Cardiac fibroblast (primary cell): ENCODE measurements at regions not wholly inside any gene's neighbourhood (a gene's known extent, or its start where the extent isn't known, plus 50 kb on each side); places are given as distances from the start of the nearest gene placed in this dataset.

Source experiments
- DNase-seq, 2 donors: peaks; one replicate each; pipeline versions ENCODE4 v3.0.0 to v3.0.0-alpha.2; 2010; ENCODE audit warnings: low read depth in 2 of 2
- H3K4me3 ChIP-seq, 2 donors: replicated peaks in 1 of 2; 1 replicate in 1 of 2; 2 replicates in 1 of 2; pipeline ENCODE4 v1.5.1; 2011; ENCODE audit warnings: low read depth in 2 of 2, low read length in 2 of 2, mild to moderate bottlenecking in 2 of 2, moderate library complexity in 1 of 2
- TF ChIP-seq, protein P1 (sequence below): IDR thresholded peaks from one replicate; pipeline ENCODE4 v1.5.1; 2011; ENCODE audit warnings: low read depth, mild to moderate bottlenecking, low read length, inconsistent platforms

DNA sequence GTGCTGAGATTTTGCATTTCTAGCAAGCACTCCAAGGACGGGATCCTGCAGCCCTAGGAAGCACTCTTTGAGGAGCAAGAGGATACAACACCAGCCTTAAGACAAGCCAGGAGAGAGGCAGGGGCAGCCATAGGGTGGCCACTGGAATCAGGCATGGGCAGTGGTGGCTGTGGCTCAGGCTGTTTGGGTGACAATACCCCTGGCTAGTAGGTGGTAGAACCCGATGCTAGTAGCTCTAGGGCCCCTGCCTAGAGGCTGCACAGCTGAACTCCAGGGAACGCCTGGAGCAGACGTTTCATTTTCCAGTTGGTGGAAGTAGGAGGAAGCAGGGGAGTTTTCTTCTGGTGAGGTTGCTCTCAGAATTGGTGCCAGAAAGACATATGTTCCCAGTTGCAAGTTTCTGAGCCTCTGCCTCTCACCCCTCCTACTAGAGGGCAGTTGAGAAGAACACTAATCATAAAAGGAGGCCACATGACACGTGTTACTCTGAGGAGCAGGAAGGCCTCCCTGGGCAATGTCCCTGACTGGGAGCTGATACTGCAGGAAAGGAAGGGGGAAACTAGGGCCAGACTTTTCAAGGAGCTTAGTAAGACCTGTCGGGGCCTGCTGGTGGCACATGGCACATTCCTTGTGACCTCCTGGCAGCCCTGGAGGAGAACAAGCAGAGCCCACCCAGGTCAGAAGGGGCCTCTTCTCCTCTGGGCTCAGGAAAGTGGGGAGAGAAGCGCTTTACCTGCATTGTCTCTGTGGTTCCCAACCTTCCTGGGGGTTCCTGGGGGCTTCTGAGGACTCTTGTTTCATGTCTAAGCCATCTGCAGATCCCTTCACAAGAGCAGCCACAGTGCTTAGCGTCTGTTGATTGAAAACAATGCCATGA lies 56.6 kb upstream of the DRD2 start:
- TF ChIP-seq, protein P1, sequence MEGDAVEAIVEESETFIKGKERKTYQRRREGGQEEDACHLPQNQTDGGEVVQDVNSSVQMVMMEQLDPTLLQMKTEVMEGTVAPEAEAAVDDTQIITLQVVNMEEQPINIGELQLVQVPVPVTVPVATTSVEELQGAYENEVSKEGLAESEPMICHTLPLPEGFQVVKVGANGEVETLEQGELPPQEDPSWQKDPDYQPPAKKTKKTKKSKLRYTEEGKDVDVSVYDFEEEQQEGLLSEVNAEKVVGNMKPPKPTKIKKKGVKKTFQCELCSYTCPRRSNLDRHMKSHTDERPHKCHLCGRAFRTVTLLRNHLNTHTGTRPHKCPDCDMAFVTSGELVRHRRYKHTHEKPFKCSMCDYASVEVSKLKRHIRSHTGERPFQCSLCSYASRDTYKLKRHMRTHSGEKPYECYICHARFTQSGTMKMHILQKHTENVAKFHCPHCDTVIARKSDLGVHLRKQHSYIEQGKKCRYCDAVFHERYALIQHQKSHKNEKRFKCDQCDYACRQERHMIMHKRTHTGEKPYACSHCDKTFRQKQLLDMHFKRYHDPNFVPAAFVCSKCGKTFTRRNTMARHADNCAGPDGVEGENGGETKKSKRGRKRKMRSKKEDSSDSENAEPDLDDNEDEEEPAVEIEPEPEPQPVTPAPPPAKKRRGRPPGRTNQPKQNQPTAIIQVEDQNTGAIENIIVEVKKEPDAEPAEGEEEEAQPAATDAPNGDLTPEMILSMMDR: no peak
- peak; percentile 10 to 56 for DNase-seq
- H3K4me3 ChIP-seq: no peak overlapping the region

DNA sequence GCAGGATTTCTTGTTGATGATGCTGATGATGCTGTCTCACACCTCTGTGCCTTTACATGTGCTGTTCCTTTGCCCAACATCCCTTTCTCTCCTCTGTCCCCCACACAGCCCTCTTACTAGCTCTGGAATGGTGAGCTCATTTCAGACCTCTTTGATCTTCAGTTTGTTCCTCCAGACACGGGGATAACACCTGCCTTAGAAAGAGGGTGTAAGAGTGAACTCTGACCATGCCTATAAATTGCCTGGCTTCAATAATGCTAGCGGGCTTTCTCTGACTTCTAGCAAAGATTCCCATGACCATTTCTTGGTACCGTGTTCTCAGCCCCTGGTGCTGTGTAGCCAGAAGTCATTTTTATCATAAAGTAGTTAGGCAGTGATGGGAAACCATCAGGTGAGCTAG lies 55.9 kb upstream of the DRD2 start:
- DNase-seq: no peak
- H3K4me3 ChIP-seq: no peak overlapping the region
- TF ChIP-seq, protein P1: no peak

GRCh38 chr11:113529606-113530005 lies 54.4 kb upstream of the DRD2 start:
- H3K4me3 ChIP-seq: no peak overlapping the region
- DNase-seq: no peak
- TF ChIP-seq, protein P1: no peak

DNA sequence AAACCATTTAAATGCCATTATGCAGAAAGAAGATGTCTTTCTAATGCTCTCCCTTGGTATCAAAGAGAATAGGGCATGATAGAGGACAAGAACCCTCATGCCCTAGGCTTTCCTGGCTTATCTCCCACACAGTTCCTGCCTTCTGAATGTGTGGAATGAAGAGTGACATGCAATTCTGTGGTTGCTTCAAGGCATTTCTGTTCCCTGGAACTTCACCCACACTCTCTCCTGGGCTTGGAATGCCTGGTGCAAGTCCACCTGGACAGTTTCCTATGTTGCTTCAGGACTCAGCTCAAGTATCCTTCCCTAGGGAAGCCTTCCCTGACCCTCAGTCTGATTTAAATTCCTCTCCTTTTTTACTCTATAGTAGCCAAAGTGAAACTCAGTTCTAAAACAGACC lies 53.8 kb upstream of the DRD2 start:
- peak in 1 of 2 donors; percentile 22 for DNase-seq
- TF ChIP-seq, protein P1: no peak
- no peak overlapping the region for H3K4me3 ChIP-seq

DNA sequence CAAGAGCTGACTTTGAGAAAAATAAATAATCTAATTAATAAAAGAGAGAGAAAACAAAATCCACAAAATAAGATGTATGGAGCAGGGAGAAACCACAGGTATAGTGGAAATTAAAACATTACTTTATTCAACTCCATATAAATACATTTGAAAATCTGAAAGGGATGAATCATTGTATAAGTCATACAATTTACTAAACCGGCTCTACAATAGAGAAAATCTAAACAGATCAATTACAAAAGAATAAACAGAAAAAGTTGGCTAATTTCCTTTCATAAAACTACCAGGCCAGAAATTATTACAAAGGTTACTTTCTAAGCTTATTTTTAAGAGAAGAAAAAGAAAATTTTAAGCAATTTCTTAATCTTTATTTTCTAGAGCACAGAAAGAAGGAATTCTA lies 51.3 kb upstream of the DRD2 start:
- DNase-seq: no peak
- no peak overlapping the region for H3K4me3 ChIP-seq
- TF ChIP-seq, protein P1: no peak
